DMS114 treated with DMSO at 0.1 percent for 48 hours (cell line): ENCODE measurements at regions not wholly inside any gene's neighbourhood (a gene's known extent, or its start where the extent isn't known, plus 50 kb on each side); places are given as distances from the start of the nearest gene placed in this dataset.
"Not testable (repeated sequence)": the region's sequence is repeated elsewhere in the genome, so short reads cannot be mapped to it uniquely, and the experiment has no call there.

Experiments
- DNase-seq: peaks from one replicate; lab custom pipeline; 2025; ENCODE audit not compliant: unreplicated experiment; lab: John Stamatoyannopoulos, UW

- DNase-seq = no peak
Observed at GRCh38 chr5:117743337-117743736, 1168.7 kb upstream of the SEMA6A start.

GRCh38 chr5:117741655-117742206, 1167.1 kb upstream of the SEMA6A start:
- DNase-seq = no peak

DNA sequence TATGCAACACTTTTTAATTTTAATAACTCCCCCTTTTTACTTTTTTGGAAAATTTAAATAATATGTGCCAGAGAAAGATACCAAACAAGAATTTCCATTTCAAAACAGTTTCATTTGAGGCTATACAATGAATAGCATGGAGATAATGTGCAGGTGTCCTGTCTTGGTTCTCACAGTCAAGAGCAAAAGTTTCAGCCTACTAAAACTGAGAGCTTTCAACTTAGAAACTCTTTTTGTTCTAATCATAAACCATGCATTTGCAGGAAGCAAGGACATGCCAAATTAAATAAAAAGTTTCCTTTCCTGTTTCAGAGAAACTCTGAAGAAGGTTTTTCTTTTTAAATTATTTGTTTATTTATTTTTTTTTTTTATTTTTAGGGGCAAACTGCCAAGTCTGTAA, 1165.6 kb upstream of the SEMA6A start:
- DNase-seq = no peak

- no peak for DNase-seq
Observed at GRCh38 chr5:117738571-117738970, 1163.9 kb upstream of the SEMA6A start.

- DNase-seq = no peak
Observed at GRCh38 chr5:117736698-117737097, 1162.1 kb upstream of the SEMA6A start.

- no peak for DNase-seq
Observed at GRCh38 chr5:117734056-117734455, 1159.4 kb upstream of the SEMA6A start.

DNA sequence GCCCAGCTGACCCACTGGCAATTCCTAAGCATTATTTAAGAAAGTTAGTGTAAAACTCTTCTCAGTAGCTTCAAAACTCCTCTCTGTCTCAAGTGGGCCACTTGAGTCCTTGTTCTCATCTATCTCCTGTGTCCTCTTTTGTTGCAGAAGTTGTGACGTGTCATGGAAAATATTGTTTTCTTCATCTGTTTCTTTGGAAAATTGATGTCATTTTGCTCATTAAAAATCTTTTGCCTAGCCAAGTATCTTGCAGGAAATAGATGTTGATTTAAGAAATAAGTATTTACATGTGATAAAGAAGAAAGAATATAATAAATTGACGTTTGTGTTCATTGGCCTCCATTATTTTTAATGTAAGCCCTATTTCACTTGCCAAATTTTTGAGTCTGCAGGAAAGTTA, 1158.4 kb upstream of the SEMA6A start:
- no peak for DNase-seq

GRCh38 chr5:117732264-117732663, 1157.6 kb upstream of the SEMA6A start:
- no peak for DNase-seq

DNA sequence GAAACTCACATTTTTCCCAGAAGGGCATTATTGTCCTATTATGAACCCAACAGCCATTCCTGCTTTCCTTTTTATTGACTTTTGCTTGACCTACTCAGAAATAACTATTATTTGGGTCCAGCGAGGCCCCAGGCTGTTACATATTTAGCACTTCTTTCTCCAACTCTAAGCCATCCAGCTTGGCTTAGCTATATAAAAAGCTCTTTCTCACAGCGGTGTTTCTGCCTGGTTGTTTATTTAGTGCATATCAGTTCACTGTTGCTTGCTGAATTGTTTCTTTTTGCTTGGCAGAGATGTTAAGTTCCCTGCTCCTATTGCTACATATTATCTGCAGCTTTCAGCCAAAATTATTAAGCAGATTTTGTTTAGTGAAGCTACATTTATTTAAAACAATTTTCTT, 1156.8 kb upstream of the SEMA6A start:
- no peak for DNase-seq

DNA sequence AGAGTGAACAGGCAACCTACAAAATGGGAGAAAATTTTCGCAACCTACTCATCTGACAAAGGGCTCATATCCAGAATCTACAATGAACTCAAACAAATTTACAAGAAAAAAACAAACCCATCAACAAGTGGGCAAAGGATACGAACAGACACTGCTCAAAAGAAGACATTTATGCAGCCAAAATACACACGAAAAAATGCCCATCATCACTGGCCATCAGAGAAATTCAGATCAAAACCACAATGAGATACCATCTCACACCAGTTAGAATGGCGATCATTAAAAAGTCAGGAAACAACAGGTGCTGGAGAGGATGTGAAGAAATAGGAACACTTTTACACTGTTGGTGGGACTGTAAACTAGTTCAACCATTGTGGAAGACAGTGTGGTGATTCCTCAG, 1146.2 kb upstream of the SEMA6A start:
- not testable (repeated sequence) for DNase-seq

- DNase-seq = no peak
Observed at GRCh38 chr5:117719413-117719812, 1144.8 kb upstream of the SEMA6A start.

- DNase-seq = no peak
Observed at GRCh38 chr5:117713585-117714198, 1139.1 kb upstream of the SEMA6A start.

- DNase-seq = no peak
Observed at GRCh38 chr5:117701062-117701461, 1126.4 kb upstream of the SEMA6A start.

GRCh38 chr5:117692606-117693005, 1118.0 kb upstream of the SEMA6A start:
- DNase-seq = no peak

DNA sequence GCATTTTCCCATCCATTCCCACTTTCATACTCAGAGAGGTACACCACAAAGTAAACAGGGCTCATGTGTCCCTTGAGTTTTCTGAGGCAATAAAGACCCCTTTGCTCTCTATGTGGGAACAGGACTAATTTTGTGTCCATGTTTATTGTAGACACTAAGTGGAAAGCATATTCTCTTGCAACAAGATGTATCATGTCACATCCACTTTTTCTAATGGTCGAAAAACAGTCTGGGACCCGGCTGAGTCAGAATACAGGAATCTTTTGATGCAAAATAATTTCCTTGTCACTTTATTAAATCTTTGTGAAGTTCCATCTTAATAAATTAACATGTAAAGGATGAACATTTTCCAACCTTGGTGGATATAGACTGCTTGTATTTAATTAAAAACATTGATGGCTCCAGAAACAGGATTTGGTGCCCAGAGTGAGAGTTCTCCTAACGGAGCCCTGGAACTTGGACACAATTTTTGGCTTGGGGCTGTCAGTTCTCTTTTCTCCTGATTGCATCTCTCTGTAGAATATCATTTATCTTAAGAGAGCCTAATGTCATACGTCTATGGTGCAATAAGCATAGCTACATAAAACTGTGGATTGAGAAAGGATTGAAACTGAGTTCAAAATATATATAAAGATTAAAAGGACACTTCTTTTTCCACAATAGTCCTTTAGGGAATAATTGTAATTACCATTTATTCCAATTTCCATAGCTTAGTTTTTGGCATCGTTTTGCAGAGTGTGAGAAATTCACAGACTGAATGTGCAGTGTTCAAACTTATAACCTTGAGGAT, 1116.7 kb upstream of the SEMA6A start:
- no peak for DNase-seq

GRCh38 chr5:117690612-117691011, 1116.0 kb upstream of the SEMA6A start:
- DNase-seq = no peak

GRCh38 chr5:117686926-117687325, 1112.3 kb upstream of the SEMA6A start:
- no peak for DNase-seq

DNA sequence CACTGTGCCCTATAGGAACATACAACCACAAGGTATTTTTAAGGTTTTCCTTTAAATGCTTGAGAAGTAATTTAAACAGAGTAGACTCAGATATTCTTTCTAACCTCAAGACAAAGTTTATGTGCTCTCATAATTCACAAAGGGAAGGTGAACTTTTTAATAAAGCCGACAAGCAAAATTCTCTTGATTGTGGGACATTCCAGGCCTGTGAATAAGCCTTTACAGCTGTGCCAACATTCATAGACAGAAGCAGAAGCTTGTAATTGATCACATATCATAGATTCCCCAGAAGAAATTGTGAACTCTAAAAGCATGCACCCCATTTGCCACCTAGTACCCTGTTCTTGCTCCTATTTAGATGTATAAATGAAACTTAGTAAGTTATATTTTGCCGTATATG, 1107.8 kb upstream of the SEMA6A start:
- DNase-seq = no peak

- DNase-seq = no peak
Observed at GRCh38 chr5:117681431-117682254, 1107.0 kb upstream of the SEMA6A start.

DNA sequence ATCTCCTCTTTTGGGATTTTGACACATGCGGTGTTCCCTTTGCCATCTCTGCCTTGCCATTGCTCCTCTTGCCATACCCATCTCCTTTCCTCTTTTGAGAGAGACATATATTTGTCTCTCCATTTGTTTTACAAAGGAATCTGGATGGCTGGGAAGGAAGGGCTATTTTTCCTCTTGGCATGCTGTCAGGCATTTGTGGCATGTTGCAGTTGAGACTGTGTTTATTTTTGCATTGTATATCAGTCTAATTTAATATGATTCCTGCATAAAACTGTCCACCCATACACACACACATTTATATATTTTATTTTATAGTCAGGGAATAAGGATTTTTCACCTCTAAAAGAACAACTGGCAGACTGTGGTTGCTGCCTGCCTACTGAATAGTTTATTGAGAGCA, 1105.8 kb upstream of the SEMA6A start:
- no peak for DNase-seq

DNA sequence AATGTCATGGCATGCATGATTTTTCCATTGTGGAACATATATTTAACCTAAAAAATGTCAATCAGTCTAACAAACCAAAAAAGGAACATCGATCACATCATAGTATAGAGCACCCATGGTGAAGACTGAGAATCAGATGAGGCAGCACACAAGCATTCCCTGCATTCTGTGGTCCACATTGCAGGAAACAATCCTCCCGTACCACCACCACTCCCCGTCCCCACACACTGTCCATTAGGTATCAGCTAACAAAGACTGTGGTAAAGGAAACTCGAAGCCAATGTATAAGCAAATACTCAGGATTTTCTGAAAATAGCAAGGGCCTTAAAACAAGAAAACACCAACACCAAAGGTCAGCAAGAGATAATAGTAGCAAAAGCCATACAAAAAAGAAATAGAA, 1104.4 kb upstream of the SEMA6A start:
- no peak for DNase-seq

DNA sequence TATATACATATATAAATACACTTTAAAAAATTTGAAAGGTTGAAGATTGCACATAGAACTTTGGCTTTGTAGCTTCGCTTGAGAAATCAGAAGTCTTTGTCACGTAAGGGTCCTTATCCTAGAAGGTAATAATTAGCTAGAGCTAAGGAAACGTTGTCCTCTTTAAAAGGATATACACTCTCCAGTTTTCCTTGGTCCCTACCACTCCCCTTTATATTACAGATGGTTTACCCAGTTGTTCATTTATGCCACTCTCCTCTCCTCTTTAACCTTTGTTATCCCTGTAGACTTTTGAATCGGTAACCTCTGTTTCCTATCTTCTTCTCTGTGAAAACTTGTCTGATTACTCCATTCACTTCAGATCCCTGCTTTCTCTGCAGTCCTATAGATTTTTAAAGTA, 1101.0 kb upstream of the SEMA6A start:
- no peak for DNase-seq
